ENCODE measurements at regions not wholly inside any gene's neighbourhood (a gene's known extent, or its start where the extent isn't known, plus 50 kb on each side); places are given as distances from the start of the nearest gene placed in this dataset.
"Not testable (repeated sequence)": the region's sequence is repeated elsewhere in the genome, so short reads cannot be mapped to it uniquely, and the experiment has no call there.

DNA sequence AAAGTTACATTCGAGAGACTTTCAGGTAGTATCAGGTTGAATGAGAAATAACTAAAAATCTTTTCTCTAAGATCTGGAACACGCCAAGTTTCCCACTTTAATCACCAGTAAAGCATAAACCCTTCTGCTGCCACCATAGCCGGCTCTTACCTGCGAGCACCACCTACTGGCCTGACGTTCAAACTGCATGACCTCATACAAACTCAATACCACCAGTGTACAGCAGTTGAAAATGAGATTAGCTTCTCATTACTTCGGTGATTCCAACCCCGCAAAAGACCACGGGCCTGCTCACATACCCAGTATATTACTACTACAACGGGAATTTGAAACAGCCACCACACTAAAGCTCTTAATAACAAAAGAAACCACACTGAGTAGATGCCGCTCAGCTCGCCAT lies 1191.2 kb downstream of the TMEM121 start:
- TF ChIP-seq POLR2A (IDR thresholded peaks at IDR 0.05; ENCODE audit: low read depth, low read length); POLR2AphosphoS5 (IDR thresholded peaks at IDR 0.05; ENCODE audit: low read depth, low read length); TAF1 (IDR thresholded peaks at IDR 0.05; ENCODE audit: low read depth, low read length); SPI1 (IDR thresholded peaks at IDR 0.05; ENCODE audit: low read depth, low read length); PAX5 (IDR thresholded peaks at IDR 0.05; ENCODE audit: insufficient read depth, low read length, severe bottlenecking): not testable (repeated sequence)
